HS-5 (cell line): ENCODE measurements at regions not wholly inside any gene's neighbourhood (a gene's known extent, or its start where the extent isn't known, plus 50 kb on each side); places are given as distances from the start of the nearest gene placed in this dataset.

Source experiments
- DNase-seq: peaks from one replicate; pipeline ENCODE4 v3.0.0-alpha.2; 2012; ENCODE audit warnings: low read depth

- DNase-seq = no peak
These were observed 170.2 kb upstream of the TNP1 start for GRCh38 chr2:217030081-217030480.

GRCh38 chr2:217028128-217028527 lies 168.3 kb upstream of the TNP1 start:
- DNase-seq = no peak

DNA sequence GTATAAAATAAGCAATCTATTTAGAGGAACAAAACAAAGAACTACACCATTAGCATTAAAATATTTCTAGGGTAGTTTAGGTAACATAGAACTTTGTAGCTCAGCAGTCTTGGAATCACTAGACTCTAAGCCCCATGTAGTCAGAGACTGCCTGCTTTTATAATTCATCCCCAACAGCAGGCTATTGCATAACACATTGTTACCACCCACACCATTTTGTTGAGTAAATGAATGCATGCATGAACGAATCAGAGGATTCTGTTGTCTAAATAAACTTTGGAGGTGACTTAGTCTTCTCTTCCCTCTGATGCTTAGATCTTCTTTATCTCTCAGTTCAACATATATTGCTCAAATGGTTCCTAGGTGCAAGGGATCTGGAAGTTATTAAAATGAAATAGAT lies 167.6 kb upstream of the TNP1 start:
- DNase-seq = no peak

- no peak for DNase-seq
These were observed 166.7 kb upstream of the TNP1 start for GRCh38 chr2:217026569-217026968.

DNA sequence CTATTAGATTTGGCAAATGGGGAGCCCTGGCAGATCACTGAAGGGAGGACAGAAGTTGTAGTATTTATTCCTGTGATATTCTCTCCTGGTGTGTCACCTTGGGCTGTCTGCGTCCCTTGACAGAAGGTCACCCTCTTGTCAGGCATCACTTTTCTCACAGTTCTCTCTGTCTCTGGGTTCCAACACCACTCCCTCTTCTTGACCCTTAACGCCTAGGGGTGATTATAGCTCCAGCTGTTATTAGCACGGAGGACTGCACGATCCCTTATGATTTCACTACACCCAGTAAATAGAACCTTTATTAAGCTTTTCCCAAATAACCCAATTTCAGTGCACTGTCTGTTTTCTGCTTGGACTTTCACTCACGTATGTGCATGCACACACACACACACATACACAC lies 166.3 kb upstream of the TNP1 start:
- no peak for DNase-seq

DNA sequence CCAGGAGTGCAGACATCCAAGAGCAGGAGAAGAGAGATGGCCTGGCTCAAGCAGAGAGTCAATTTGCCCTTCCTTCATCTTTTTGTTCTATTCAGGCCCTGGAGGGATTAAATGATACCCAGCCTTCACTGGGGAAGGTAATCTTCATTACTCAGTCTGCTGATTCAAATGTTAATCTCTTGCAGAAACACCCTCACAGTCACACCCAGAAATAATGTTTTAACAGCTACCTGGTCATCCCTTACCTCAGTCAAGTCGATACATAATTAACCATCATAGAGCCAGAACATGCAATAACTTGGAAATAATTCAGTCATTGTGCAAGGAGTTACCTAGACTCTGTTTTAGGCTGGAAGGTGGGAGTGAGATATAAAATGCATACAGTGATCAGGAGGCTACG lies 163.7 kb upstream of the TNP1 start:
- DNase-seq = no peak

- DNase-seq = no peak
These were observed 157.8 kb upstream of the TNP1 start for GRCh38 chr2:217017456-217018252.

- DNase-seq = no peak
These were observed 157.0 kb upstream of the TNP1 start for GRCh38 chr2:217016796-217017419.

- DNase-seq = no peak
These were observed 154.7 kb upstream of the TNP1 start for GRCh38 chr2:217014328-217015105.

DNA sequence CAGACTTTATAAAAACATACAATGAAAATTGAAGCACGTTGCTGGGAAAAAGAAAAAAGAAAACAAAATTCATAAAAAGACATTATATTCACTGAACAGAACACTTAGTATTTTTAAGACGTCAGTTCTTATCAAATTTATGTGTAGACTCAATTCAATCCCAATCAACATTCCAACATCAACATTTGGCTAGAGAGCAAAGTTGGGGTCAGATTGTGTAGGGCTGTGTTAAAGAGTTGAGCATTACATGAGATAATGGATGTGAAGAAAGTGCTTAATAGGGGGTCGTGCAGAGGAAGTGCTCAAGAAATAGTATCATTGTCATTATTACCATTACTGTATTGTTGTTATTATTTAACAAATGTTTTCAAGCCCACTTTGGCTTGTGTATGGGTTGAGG lies 154.1 kb upstream of the TNP1 start:
- no peak for DNase-seq

- no peak for DNase-seq
These were observed 151.7 kb upstream of the TNP1 start for GRCh38 chr2:217011576-217011975.

- DNase-seq = no peak
These were observed 150.3 kb upstream of the TNP1 start for GRCh38 chr2:217010173-217010572.

DNA sequence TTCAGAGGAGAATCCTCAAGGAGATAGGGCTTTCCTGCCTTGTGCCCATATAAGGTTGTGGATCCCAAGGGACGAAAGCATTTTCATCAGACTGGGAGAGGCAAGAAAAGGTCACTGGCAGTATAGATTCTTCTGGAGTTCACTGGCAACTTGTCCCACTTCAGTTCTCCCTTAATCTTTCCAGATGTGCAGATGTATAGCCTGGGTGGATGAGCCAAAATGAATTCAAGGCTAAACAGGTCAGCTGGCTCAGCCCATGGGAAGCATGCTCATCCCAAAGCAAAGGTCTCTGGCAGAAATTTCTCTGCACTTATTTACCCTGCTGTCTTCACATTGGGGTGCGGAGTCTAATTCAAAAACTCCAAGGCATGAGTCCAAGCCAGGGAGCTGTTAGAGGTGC lies 148.9 kb upstream of the TNP1 start:
- no peak for DNase-seq

- no peak for DNase-seq
These were observed 146.4 kb upstream of the TNP1 start for GRCh38 chr2:217006217-217006616.

GRCh38 chr2:217004656-217005055 lies 144.8 kb upstream of the TNP1 start:
- no peak for DNase-seq

DNA sequence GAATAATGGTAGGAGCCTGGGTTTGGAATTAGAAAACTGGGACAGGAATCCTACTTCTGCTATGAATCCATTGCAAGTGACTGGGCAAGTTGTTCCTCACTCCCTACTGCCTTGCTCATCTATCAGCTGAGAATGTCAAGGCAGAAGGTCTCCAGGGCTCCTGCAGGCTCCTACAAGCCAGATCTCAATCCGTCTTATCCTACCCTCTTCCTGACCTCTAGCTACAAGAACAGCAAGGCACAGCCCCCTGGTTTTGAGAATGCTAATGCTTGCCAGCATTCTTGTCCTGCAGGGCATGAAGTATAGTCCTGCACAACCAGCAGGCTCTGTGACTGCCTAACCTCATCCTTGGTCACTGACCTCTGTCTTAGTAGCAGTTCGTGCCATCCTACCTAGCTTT lies 141.9 kb upstream of the TNP1 start:
- no peak for DNase-seq

DNA sequence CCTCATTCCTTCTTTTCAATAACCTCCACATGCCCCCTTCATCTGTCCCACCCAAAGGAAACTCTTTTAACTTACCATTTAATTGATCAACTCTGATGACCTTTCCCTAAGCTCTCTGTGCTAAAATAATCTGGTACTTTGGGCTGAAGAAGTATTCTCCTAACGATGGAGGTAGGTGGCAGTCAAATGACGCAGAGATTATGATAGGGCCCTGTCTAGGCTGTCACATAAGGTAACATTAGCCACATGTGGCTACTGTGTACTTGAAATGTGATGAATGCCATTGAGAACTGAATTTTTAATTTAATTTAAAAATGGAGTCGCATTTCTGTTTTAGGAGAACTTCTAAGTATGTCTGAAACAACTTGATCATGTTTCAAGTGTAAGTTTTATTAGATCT lies 140.5 kb upstream of the TNP1 start:
- DNase-seq = no peak

DNA sequence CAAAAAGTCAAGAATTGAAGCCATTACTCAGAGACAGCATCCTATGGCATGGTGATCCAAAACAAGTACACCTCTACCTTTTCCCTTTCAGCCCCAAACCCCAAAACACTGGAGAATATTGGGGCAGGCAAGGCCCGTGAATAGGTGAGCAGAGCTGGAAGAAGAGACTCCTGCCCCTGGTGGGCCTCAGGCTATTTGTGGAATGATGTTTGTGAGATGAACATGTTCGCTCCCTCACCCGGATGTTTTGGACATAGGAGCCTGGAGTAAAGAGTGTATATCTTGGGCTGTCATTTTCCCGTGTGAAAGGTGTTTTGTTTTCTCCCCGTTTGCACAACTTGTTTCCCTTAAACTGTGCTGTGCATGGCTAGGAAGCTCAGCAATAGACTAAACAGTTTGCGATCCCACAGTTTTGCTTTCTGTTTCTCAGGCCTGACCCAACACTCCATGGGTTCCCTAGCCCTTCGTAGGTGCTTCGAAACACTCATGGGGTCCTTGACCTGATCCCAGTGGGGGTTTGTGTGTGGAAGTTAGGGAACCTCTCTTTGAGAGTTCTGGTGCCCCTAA lies 136.5 kb upstream of the TNP1 start:
- DNase-seq = no peak

- no peak for DNase-seq
These were observed 134.5 kb upstream of the TNP1 start for GRCh38 chr2:216994353-216994854.

DNA sequence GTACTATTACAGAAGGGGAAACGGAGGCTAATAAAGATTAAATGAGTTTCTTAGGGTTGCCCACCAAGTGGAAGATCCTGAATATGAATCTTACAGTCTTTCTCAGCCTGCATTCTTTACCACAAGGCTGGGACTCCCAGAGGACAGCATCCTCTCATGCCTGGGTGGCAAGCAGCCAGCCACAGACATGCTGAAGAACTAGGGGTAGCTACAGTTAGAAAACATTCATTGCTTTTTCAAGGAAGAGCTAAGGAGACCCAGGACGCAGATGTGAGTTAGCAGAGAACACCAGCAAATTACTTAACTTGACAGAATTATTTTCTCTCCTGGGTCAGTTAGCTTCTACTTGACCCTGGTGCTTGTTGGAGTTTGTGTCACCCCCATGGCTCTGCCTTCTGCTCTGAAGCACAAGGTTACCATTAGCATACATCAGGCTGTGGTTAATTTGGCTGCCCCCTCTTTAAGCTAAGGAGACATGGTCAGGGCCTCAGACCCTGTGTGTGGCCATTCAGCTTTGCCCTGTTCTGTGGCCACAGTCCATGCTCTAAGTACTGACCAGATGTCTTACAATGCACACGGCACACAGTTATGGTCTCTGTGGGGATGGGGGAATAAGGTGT lies 132.3 kb upstream of the TNP1 start:
- no peak for DNase-seq

DNA sequence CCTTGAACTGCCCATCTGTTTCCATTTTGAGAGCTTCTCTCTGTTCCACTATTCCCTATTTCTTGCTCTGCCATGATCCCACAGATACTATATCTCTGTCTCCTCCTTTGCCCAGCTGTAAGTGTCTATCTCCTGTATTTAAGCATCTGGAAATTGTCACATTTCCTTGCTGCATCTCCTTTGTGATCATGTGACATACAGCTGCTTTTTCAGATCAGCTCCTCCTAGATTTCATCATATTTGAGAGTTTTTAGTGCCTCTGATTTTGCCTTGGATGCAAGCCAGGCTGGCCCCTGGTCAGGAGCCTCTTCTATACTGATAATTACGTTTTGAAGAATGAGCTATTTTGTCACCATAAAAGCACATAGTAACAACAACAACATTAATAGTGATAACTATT lies 131.7 kb upstream of the TNP1 start:
- DNase-seq = no peak
